GM21423 (cell line): ENCODE measurements at regions not wholly inside any gene's neighbourhood (a gene's known extent, or its start where the extent isn't known, plus 50 kb on each side); places are given as distances from the start of the nearest gene placed in this dataset.

Experiments
- ATAC-seq: cut with Tn5 transposase; IDR thresholded peaks from one replicate; pipeline ENCODE4 v1.9.1; 2021; ENCODE audit warnings: mild to moderate bottlenecking, moderate library complexity; ENCODE audit not compliant: unreplicated experiment

DNA sequence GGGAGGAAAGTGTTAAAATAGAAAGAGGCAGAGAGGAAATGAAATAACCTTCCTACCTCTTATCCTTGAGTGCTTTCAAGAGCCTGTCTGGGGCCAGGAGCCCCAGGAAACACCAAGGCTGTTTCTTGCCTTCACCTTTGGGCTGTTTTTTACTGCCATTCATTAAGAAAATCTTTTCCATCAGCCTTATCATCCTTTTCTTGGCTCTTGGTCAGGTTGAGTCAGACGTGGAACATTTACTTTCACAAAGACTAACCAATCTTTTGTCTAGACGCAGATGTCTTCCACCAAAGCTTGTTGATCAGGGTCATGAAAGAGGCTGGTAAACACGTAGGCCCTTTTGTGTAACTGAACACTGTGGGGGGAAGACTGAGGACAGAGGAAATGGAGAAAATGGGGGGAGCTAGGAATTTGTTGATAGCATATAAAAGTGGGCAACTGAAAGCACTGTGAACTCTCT lies 151.0 kb upstream of the THBS1 start:
- ATAC-seq: peak; percentile 45

DNA sequence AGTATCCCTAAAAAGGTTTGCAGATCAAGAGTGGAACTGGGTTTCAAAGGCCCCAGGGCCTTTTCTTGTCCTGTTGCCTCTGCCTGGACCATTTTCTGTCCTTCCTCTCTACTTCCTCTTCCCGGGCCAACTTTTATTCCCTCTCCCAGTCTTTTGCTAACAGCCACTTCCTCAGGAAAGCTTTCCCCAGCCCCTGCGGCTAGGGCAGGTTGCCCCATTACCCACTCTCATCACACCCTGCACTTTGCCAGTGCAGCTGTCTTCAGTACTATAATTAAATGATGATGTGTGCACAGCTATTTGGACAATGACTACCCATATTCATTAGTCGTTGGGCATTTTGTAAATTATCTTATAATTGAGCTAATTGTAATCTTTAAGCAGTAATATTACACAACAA lies 150.5 kb upstream of the THBS1 start:
- no peak for ATAC-seq

DNA sequence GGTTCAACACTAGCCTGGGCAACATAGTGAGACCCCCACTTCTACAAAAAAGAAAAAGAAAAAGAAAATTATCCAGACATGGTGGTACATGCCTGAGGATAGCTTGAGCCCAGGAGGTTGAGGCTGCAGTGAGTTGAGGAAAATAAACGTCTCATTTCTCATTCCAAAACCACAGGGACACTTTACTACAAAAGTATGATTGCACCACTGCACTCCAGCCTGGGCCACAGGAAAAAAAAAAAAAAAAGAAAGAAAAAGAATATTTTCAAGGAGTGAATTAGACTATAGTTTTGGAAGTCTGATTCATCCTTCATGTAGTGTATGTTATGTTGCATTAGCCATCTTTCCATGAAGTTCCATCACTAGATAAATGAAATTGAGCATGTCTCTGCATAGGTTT lies 149.5 kb upstream of the THBS1 start:
- ATAC-seq: no peak

DNA sequence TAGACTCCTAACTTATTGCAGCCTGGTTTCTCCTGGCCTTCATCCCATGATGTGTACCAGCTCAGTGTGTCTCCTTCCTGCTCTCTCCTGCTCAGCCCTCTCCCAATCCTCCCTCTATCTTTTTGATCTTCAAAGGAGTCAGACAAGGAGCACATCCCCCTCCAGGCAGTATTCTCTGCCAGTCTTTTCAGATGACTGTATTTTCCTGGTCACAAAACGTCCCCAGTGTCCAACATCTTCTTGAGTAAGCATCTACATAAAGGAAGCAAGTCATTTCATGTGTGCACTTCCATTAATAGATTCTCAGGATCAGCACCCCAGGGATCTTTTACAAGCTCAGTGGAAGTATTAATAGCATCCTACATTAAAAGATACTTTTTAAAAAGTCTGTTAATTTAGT lies 148.9 kb upstream of the THBS1 start:
- no peak for ATAC-seq

GRCh38 chr15:39432912-39433348 lies 147.9 kb upstream of the THBS1 start:
- ATAC-seq: no peak

DNA sequence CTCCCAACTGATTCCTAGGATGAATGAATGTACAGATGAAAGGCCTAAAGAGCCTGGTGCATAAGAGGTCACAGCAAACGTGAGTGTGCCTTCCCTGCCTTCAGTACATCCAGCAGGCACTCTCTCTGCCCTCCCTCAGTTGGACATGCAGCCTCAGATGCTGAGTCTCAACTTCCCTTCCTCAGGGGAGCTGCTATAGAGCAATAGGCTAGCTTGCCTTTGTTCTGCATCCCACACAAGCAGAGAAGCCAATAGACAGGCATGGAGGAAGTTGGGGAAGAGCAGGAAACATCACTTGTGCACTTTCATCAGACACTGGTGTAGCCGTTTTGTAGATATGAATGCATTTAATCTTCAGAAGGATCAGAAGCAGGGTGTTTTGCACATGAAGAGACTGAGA lies 147.5 kb upstream of the THBS1 start:
- ATAC-seq: no peak

GRCh38 chr15:39434163-39434562 lies 146.7 kb upstream of the THBS1 start:
- ATAC-seq: no peak

DNA sequence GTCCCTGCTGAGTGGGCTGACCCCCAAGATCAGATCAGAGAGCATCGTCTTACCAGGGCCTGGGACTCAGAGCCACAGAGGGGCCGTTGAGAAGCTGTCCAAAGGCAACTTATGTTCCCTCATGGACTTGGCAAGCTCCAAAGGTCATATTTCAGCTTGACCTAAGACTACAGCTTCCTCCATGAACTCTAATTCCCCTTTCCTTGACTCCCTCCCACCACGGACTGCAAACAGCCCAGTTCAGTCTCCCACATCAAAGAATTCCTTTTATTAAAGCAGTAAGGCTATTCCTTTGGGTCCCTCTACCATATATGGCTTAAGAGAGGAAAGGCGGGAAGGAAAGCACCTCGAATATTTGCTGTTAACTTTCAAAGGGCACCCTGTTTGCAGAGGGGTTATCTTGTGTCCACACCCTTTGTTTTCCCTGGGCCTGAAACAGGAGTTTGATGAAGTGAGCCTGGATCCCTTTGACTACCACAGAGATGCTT lies 146.1 kb upstream of the THBS1 start:
- ATAC-seq: no peak

DNA sequence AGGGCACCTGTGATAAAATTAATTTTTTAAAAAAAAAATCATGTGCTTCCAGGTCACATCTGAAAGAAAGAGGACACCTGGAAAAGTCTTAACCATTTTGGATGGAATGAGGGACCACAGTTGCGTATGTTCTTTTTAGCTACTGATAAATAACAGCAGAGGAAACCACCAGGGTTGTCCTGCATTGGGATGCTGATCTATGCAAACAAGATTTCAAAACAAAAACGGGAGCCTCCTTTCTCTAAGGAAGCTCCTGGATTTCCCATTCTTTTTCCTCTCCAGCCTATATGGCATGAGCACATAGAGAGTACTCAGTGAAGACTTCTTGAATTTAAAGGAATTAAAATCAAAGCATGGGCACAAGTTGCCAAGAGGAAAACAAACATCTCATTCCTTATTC lies 145.6 kb upstream of the THBS1 start:
- ATAC-seq: no peak

DNA sequence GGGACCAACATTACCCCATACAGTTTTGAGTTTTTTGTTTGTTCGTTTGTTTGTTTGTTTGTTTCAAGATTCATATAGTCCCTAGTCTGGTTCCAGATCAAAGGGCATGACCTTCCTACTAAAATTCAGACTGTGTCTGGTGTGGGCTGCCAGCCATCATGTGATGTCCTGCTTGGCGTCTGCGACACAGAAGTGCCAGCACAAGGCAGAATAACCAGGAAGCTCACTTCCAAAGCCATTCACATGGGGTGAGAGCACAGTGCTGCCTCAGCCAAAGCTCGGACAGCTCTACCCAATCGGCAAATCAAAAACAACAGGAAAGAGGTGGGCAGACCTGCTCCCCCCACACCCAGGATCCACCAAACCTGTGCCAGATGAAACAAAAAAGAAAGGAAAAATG lies 142.6 kb upstream of the THBS1 start:
- ATAC-seq: no peak

DNA sequence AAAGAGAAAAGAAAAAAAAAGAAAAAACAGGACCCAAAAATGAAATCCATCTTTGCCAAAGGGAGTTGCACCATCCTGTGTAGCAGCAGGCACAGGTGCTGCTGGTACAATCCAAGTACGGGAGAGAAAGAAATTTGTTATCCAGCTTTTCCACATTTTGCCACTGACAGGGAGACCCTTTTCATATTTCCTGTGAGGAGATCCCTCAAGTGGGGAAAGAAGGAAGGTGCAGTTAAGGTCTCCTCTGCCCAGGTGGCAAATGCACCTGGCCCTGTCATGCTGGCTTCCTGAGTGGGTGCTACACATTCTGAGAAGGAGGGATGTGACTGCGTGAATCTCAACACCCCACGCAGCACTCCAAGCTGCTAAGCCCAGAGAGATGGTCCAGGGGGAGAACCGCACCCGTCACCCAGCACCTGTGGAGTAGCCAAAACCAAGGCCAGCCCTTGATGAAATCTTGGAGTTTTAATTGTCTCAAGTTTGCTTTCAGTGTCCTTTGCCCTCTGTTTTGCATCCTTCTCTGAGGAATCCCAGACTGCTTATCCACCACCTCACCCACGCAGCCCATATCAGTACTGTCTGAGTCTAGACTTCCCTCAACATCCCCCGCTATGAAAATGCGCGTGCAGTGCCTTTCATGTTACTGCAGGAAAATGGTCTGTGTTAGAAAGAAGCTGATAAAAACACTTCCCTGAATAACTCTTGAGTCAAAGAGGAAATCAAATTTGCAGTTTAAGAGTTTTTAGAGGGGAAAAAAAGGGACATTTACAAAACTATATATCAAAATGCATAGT lies 141.9 kb upstream of the THBS1 start:
- no peak for ATAC-seq

- no peak for ATAC-seq
Measured at GRCh38 chr15:39442898-39443297, 138.0 kb upstream of the THBS1 start.

DNA sequence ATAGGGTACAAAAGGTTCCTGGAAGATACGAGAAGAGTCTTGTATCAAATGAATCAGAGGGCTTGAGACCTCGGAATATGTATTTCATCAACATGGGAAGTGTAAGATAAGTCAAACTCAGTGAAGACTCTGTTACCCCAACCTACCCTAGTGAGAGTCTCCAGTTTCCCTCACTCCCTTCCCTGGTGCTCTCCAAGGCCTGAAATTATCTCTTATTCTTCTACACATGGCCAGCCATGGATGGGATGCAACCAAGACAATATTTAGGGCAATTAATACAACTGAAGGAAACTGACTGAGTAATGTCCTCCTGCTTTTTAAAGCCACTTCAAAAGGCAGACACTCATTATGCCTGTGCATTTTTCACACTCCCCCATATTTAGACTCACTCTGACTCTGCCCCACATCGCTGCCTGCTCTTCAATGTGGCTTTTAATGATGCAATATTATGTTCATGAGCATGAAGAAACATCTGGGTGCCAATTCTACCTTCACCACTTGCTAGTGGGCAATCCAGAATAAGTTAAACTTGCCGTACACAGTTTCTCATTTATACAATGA lies 137.1 kb upstream of the THBS1 start:
- no peak for ATAC-seq

DNA sequence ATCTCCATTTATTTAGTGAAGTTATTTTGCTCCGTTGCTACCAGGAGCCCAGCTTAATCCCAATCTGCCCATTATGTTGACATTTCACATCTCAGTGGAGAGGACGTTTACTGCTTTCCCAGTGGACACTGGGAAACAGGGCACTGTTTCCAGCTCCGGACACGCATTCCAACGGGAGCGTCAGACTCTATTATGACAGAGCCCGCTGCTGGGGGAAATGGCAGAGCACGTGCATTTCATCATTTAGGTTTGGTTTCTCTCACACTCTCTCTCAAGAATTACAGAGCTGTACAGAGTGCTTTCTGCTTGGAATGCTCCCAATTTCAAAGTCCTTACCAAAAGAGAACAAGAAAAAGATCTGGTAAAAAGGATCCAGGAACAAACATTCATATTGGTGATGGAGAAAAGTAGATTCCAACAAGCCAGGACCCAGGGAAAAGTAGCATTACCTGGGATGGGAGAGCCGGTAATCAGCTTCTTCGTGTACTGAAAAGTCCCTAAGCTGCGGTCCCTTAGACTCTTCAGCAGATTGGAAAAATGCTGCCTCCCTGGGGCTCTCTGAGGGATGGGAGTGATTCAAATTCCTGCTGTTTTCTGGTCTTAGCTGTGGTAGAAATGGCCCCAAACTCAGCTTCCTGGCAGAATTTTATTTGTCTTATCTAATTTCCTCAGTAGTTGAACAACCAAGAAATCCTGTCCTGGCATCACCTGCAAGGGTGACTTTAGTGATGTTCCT lies 136.0 kb upstream of the THBS1 start:
- ATAC-seq: no peak

DNA sequence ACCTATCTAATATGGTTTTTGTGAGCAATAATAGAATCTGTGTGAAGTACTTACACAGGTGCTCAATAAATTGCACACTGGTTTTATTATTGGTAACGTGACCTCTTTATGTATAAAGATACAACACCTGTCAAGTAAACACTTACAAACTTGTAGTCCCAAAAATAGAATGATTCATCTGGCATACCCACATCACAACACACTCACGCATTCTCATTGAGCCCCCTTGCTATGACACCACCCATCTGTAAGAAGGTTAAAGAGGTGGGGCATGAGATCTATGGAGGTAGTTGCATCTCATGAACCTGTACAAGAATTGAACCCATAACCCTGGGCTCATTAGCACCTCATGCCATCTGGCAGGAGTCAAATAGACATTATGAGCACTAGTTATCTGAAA lies 134.9 kb upstream of the THBS1 start:
- ATAC-seq: no peak

- ATAC-seq: no peak
Measured at GRCh38 chr15:39447346-39447745, 133.5 kb upstream of the THBS1 start.

- no peak for ATAC-seq
Measured at GRCh38 chr15:39447881-39448280, 133.0 kb upstream of the THBS1 start.

- no peak for ATAC-seq
Measured at GRCh38 chr15:39448409-39448808, 132.5 kb upstream of the THBS1 start.

GRCh38 chr15:39451121-39451688 lies 129.7 kb upstream of the THBS1 start:
- no peak for ATAC-seq

GRCh38 chr15:39451871-39452270 lies 129.0 kb upstream of the THBS1 start:
- no peak for ATAC-seq

DNA sequence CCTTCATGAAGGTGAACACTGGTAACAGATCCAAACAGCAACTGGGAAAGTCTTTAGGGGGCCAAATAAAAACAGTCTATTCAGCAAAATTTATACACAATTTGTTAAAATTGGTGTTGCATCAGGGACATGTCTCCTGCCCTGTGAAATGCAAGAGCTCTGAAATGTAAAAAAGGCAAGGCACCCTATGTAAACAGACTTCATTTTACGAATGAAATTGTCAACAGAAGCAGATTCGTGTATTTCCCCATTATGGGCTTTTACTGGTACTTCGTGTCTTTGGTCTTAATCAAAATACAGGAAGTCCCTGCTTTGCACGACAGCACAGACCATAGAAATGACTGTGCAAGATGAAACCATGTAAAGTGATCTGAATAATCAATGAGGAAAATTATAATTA lies 127.3 kb upstream of the THBS1 start:
- ATAC-seq: peak; percentile 78
